PC-3 (cell line): ENCODE measurements at regions not wholly inside any gene's neighbourhood (a gene's known extent, or its start where the extent isn't known, plus 50 kb on each side); places are given as distances from the start of the nearest gene placed in this dataset.

Experiments used
- ATAC-seq: fragments of 200-7000 bp; cut with Tn5 transposase; 2 replicates; pipeline ENCODE4 v1.9.1; 2020; ENCODE audit warnings: mild to moderate bottlenecking, moderate library complexity
- BruUV-seq: library from RNA; stranded (reverse); fragments of 400-500 nt; replicated peaks from 2 replicates; lab custom pipeline; 2021; lab: Mats Ljungman, UMichigan
- CTCF ChIA-PET: fragments of 300-600 bp; sonication (Branson Sonifier 250); formaldehyde crosslinking; loops from one replicate; lab custom pipeline; 2022; ENCODE audit warnings: antibody characterized with exemption; lab: Charles Lee
- POLR2A ChIA-PET: fragments of 300-600 bp; sonication (Branson Sonifier 250); formaldehyde crosslinking; loops from one replicate; lab custom pipeline; 2022; ENCODE audit warnings: antibody characterized with exemption; ENCODE audit not compliant: unreplicated experiment; lab: Charles Lee
- DNase-seq: peaks from one replicate; pipeline ENCODE4 v3.0.0-alpha.2; 2015
- H2AFZ ChIP-seq: fragments of 300-600 bp; sonication (generic); 2 replicates; pipeline ENCODE4 v1.6.0; 2016; ENCODE audit warnings: antibody characterized with exemption, low read length
- H3F3A ChIP-seq: fragments of 300-600 bp; sonication (generic); one replicate; pipeline ENCODE4 v1.6.0; 2017; ENCODE audit warnings: antibody characterized with exemption, low read length, control low read depth, mild to moderate bottlenecking; ENCODE audit not compliant: unreplicated experiment
- H3K27ac ChIP-seq: fragments of 300-600 bp; sonication (generic); 2 replicates; pipeline ENCODE4 v1.5.1; 2016; ENCODE audit warnings: mild to moderate bottlenecking, low read length
- H3K27me3 ChIP-seq: fragments of 300-600 bp; sonication (generic); 2 replicates; pipeline ENCODE4 v1.6.1; 2016; ENCODE audit warnings: low read length, mixed read lengths
- H3K36me3 ChIP-seq: fragments of 300-600 bp; sonication (generic); 2 replicates; pipeline ENCODE4 v1.6.1; 2016; ENCODE audit warnings: low read depth, mixed run types, low read length, mixed read lengths
- H3K4me1 ChIP-seq: fragments of 300-600 bp; sonication (generic); 2 replicates; pipeline ENCODE4 v1.5.1; 2016; ENCODE audit warnings: low read length; ENCODE audit not compliant: insufficient read depth
- H3K4me2 ChIP-seq: fragments of 300-600 bp; sonication (generic); 2 replicates; pipeline ENCODE4 v1.6.0; 2016; ENCODE audit warnings: low read length
- H3K4me3 ChIP-seq: fragments of 300-600 bp; sonication (generic); 2 replicates; pipeline ENCODE4 v1.5.1; 2016; ENCODE audit warnings: mild to moderate bottlenecking, low read length, mixed read lengths
- H3K79me2 ChIP-seq: fragments of 300-600 bp; sonication (generic); 2 replicates; pipeline ENCODE4 v1.6.1; 2017; ENCODE audit warnings: low read length, mixed read lengths
- H3K9ac ChIP-seq: fragments of 300-600 bp; sonication (generic); 2 replicates; pipeline ENCODE4 v1.6.0; 2016; ENCODE audit warnings: mild to moderate bottlenecking, low read length
- H3K9me2 ChIP-seq: fragments of 300-600 bp; sonication (generic); replicated peaks from 2 replicates; pipeline ENCODE4 v1.6.1; 2016; ENCODE audit warnings: mixed run types, low read length, mixed read lengths
- H3K9me3 ChIP-seq: fragments of 300-600 bp; sonication (generic); 2 replicates; pipeline ENCODE4 v1.6.1; 2016; ENCODE audit warnings: low read length, mixed read lengths
- H4K20me1 ChIP-seq: fragments of 300-600 bp; sonication (generic); 2 replicates; pipeline ENCODE4 v1.6.1; 2016; ENCODE audit warnings: low read length, mixed read lengths
- EZH2 ChIP-seq: fragments of 300-600 bp; sonication (generic); IDR thresholded peaks from one replicate; pipeline ENCODE4 v1.6.1; 2017; ENCODE audit warnings: antibody characterized with exemption, mild to moderate bottlenecking, low read length; ENCODE audit not compliant: unreplicated experiment
- EZH2phosphoT487 ChIP-seq: fragments of 300-600 bp; sonication (generic); IDR thresholded peaks from 2 replicates; pipeline ENCODE4 v1.6.1; 2018; ENCODE audit warnings: mild to moderate bottlenecking, antibody characterized with exemption, low read length, borderline replicate concordance
- intact Hi-C: fragments of 100-400 bp; cut with micrococcal nuclease; formaldehyde crosslinking; loops from 2 replicates; pipeline ENCODE4 v1.9.0; 2023
- TF ChIP-seq, protein P1 (sequence below): fragments of 300-600 bp; sonication (generic); conservative IDR thresholded peaks from 2 replicates; pipeline ENCODE4 v1.5.1; 2017; ENCODE audit warnings: antibody characterized with exemption, low read depth, mild to moderate bottlenecking, low read length

DNA sequence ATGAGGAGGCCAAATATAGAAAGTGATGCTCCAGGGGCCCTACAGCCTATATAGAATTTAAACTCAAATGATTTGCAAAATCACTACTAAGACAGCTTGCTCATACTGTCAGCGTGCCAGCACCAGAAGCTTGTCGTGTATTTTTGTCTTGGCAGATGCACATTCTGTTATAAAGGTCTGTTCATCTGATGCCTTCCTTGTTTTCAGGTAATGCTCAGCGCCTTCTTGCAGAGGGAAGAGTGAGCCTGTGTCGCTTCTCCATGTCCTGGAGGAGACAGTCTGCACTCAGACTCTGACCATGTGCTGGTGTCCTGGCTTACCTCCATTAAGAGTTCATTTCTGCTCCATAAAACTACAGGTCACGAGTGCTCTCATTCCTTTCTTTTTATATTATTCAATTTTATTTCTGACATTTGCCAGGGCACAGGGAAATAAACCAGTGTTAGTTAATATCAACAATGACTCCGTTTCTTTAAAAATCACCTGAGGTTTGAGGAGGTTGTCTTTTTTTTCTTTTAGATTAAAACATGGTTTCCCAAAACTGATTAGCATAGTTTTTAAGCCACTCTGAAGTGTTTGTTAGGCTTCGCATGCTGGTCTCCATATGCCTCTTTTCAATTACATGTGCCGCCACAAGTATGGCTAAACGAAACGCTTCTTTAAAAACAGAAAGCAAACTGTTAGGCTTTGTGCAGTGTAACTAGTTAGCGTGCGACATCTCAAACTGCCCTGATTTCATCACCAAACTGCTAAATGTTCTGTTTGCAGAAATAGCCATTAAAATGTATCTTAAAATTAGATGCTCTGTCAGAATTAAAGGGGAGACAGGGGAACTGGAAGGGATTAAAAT lies 215.2 kb upstream of the GK2 start:
- no peaks in the 10 kb centered on the region for H3K36me3 ChIP-seq
- H3K79me2 ChIP-seq: no peaks in the 10 kb centered on the region
- ATAC-seq: no peak
- no peak overlapping the region for H3K4me2 ChIP-seq
- no peak overlapping the region for H2AFZ ChIP-seq
- no peaks in the 10 kb centered on the region for H4K20me1 ChIP-seq
- no peaks in the 10 kb centered on the region for H3K27me3 ChIP-seq
- no peak overlapping the region for H3K4me3 ChIP-seq
- intact Hi-C loops: no loop called here
- H3K4me1 ChIP-seq: 0 out of 2 replicates have a peak, but pooled peaks cover 3% of the 10 kb centered on the region
- ChIA-PET POLR2A (no interaction called here), CTCF (no interaction called here)
- H3K9me2 ChIP-seq: no peaks in the 10 kb centered on the region
- BruUV-seq: no TSS peak
- no peaks in the 10 kb centered on the region for H3K9me3 ChIP-seq
- TF ChIP-seq EZH2phosphoT487 (no peak), EZH2 (no peak)
- TF ChIP-seq, protein P1, sequence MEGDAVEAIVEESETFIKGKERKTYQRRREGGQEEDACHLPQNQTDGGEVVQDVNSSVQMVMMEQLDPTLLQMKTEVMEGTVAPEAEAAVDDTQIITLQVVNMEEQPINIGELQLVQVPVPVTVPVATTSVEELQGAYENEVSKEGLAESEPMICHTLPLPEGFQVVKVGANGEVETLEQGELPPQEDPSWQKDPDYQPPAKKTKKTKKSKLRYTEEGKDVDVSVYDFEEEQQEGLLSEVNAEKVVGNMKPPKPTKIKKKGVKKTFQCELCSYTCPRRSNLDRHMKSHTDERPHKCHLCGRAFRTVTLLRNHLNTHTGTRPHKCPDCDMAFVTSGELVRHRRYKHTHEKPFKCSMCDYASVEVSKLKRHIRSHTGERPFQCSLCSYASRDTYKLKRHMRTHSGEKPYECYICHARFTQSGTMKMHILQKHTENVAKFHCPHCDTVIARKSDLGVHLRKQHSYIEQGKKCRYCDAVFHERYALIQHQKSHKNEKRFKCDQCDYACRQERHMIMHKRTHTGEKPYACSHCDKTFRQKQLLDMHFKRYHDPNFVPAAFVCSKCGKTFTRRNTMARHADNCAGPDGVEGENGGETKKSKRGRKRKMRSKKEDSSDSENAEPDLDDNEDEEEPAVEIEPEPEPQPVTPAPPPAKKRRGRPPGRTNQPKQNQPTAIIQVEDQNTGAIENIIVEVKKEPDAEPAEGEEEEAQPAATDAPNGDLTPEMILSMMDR: no peak
- H3K9ac ChIP-seq: no peak overlapping the region
- H3K27ac ChIP-seq: no peak overlapping the region
- no peaks in the 10 kb centered on the region for H3F3A ChIP-seq
- no peak for DNase-seq

DNA sequence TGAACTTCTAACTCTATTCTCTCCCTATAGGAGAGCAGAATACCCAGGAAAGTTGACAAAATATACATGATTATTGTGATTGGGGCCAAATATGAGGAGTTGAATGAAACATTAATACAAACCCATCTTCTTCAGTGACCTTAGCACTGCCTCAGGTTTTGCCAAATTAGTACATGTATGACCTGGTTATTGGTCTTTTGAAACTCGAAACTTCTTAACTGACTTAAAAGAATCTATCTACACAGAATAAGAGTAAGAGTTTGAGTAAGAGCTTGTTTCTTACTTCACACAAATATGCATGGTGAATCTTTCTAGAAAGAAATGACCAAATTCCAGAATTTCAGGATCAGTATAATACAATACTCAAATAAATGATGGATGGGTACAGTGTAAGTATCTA lies 213.0 kb upstream of the GK2 start:
- no peaks in the 10 kb centered on the region for H3K36me3 ChIP-seq
- H2AFZ ChIP-seq: no peak overlapping the region
- no peaks in the 10 kb centered on the region for H3K79me2 ChIP-seq
- ATAC-seq (no peak), DNase-seq (no peak)
- POLR2A ChIA-PET: no interaction called here
- BruUV-seq: no TSS peak
- H3K4me1 ChIP-seq: 0 out of 2 replicates have a peak, but pooled peaks cover 3% of the 10 kb centered on the region
- H3K9me2 ChIP-seq: no peaks in the 10 kb centered on the region
- no peak overlapping the region for H3K27ac ChIP-seq
- H3K4me2 ChIP-seq: no peak overlapping the region
- no peak overlapping the region for H3K9ac ChIP-seq
- intact Hi-C loops: no loop called here
- H3F3A ChIP-seq: no peaks in the 10 kb centered on the region
- no peak overlapping the region for H3K4me3 ChIP-seq
- CTCF ChIA-PET: no interaction called here
- H3K9me3 ChIP-seq: no peaks in the 10 kb centered on the region
- no peaks in the 10 kb centered on the region for H3K27me3 ChIP-seq
- no peaks in the 10 kb centered on the region for H4K20me1 ChIP-seq
- TF ChIP-seq, protein P1: no peak
- TF ChIP-seq EZH2phosphoT487 (no peak), EZH2 (no peak)

DNA sequence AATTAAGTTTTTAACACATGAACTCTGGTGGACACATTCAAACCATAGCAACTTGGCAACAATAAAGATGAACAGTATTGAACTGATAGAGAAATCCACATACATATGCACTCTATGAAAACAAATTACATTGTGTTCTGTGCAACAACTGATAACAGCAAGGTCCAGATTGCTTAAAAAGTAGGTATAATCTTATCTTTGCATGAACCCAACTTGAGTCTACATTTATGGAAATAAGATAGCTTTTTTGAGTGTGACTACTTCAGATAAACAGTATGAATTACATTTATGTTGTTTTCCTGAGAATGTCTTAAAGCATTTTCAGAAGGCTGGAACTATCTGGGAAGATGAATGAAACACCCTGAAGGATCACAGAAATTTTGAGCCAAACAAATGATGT lies 212.6 kb upstream of the GK2 start:
- no peak for ATAC-seq

More for the DNA sequence above, 212.6 kb upstream of the GK2 start:
- Histone ChIP-seq H3K9me3 (no peaks in the 10 kb centered on the region), H4K20me1 (no peaks in the 10 kb centered on the region), H3F3A (no peaks in the 10 kb centered on the region), H3K27me3 (no peaks in the 10 kb centered on the region), H3K4me3 (no peak overlapping the region), H3K4me2 (no peak overlapping the region), H3K27ac (no peak overlapping the region), H3K79me2 (no peaks in the 10 kb centered on the region), H2AFZ (no peak overlapping the region), H3K9ac (no peak overlapping the region), H3K36me3 (no peaks in the 10 kb centered on the region), H3K9me2 (no peaks in the 10 kb centered on the region), H3K4me1 (0 out of 2 replicates have a peak, but pooled peaks cover 3% of the 10 kb centered on the region)
- no TSS peak for BruUV-seq
- DNase-seq: no peak
- ChIA-PET CTCF (no interaction called here), POLR2A (no interaction called here)
- intact Hi-C loops: no loop called here
- TF ChIP-seq, protein P1: no peak
- no peak for TF ChIP-seq EZH2
- no peak for TF ChIP-seq EZH2phosphoT487
